H1 (cell line): ENCODE measurements at regions not wholly inside any gene's neighbourhood (a gene's known extent, or its start where the extent isn't known, plus 50 kb on each side); places are given as distances from the start of the nearest gene placed in this dataset.

Experiments
- CTCF ChIA-PET: fragments of 300-600 bp; sonication (Branson Sonifier 250); formaldehyde crosslinking; loops from one replicate; lab custom pipeline; 2021; ENCODE audit not compliant: partially characterized antibody; lab: Charles Lee
- POLR2A ChIA-PET: fragments of 300-600 bp; sonication (Branson Sonifier 250); formaldehyde crosslinking; loops from one replicate; lab custom pipeline; 2021; ENCODE audit warnings: inconsistent platforms; ENCODE audit not compliant: partially characterized antibody; lab: Charles Lee
- DNase-seq, 2 experiments: peaks; one replicate each; pipeline versions ENCODE4 v3.0.0 to v3.0.0-alpha.2; 2010 to 2022; ENCODE audit warnings: low spot score in 2 of 2, low read depth in 1 of 2, mixed read lengths in 1 of 2
- FAIRE-seq: peaks from 2 replicates; lab custom pipeline; 2011; peaks lifted over from hg19 to GRCh38; lab: Jason Lieb, UNC
- H2AFZ ChIP-seq: 2 replicates; pipeline ENCODE4 v1.8.1; 2012; ENCODE audit warnings: low read length, inconsistent platforms
- H2AK5ac ChIP-seq: 2 replicates; pipeline ENCODE4 v1.6.1; 2013; ENCODE audit warnings: low read depth, low read length
- H2BK120ac ChIP-seq: replicated peaks from 2 replicates; pipeline ENCODE3; 2013; ENCODE audit warnings: low read depth, low read length, inconsistent platforms
- H2BK12ac ChIP-seq: 2 replicates; pipeline ENCODE4 v1.6.1; 2013; ENCODE audit warnings: low read depth, low read length
- H2BK15ac ChIP-seq: 2 replicates; pipeline ENCODE4 v1.6.1; 2013; ENCODE audit warnings: low read length
- H2BK20ac ChIP-seq: 2 replicates; pipeline ENCODE4 v1.6.1; 2013; ENCODE audit warnings: low read length
- H2BK5ac ChIP-seq: 2 replicates; pipeline ENCODE4 v1.6.1; 2013; ENCODE audit warnings: low read depth, low read length
- H3K14ac ChIP-seq: 2 replicates; pipeline ENCODE4 v1.6.1; 2013; ENCODE audit warnings: inconsistent platforms; ENCODE audit not compliant: insufficient read length
- H3K18ac ChIP-seq: 2 replicates; pipeline ENCODE4 v1.6.1; 2013; ENCODE audit warnings: low read length; ENCODE audit errors: extremely low read depth
- H3K23ac ChIP-seq: 2 replicates; pipeline ENCODE4 v1.6.1; 2013; ENCODE audit warnings: inconsistent platforms; ENCODE audit not compliant: insufficient read length
- H3K23me2 ChIP-seq: 2 replicates; pipeline ENCODE4 v1.6.1; 2013; ENCODE audit warnings: low read depth, low read length
- H3K27ac ChIP-seq: 2 replicates; pipeline ENCODE4 v1.6.1; 2011; ENCODE audit warnings: low read depth, low read length, inconsistent platforms
- H3K27me3 ChIP-seq, 4 experiments: replicated peaks in 1 of 4; 1 replicate in 1 of 4; 2 replicates in 3 of 4; pipeline versions ENCODE4 v1.6.1 to v1.8.1; 2011 to 2013; ENCODE audit warnings: low read length in 3 of 4, mild to moderate bottlenecking in 3 of 4, inconsistent platforms in 2 of 4, mixed read lengths in 2 of 4, moderate library complexity in 1 of 4; ENCODE audit not compliant: control insufficient read depth in 3 of 4, insufficient read depth in 3 of 4; ENCODE audit errors: extremely low read depth in 1 of 4
- H3K36me3 ChIP-seq, 4 experiments: 2 replicates each; pipeline versions ENCODE4 v1.6.1 to v1.8.1; 2011 to 2013; ENCODE audit warnings: mild to moderate bottlenecking in 4 of 4, low read length in 3 of 4, moderate library complexity in 2 of 4, control low read depth in 1 of 4, inconsistent platforms in 1 of 4; ENCODE audit not compliant: insufficient read depth in 4 of 4, control insufficient read depth in 2 of 4
- H3K4ac ChIP-seq: replicated peaks from 2 replicates; pipeline ENCODE3; 2013; ENCODE audit warnings: low read length, low read depth, mixed read lengths, inconsistent platforms; ENCODE audit not compliant: insufficient read length
- H3K4me1 ChIP-seq, 4 experiments: replicated peaks in 1 of 4; 1 replicate in 1 of 4; 2 replicates in 3 of 4; pipeline versions ENCODE4 v1.6.1 to v1.8.1; 2011 to 2013; ENCODE audit warnings: low read length in 3 of 4, inconsistent platforms in 2 of 4, mixed read lengths in 1 of 4; ENCODE audit not compliant: insufficient read depth in 4 of 4, control insufficient read depth in 3 of 4
- H3K4me2 ChIP-seq, 2 experiments: 2 replicates each; pipeline versions ENCODE4 v1.6.1 to v1.8.1; 2011 to 2013; ENCODE audit warnings: low read depth in 2 of 2, low read length in 2 of 2, control low read depth in 1 of 2, inconsistent platforms in 1 of 2, mild to moderate bottlenecking in 1 of 2; ENCODE audit not compliant: insufficient read depth in 1 of 2
- H3K4me3 ChIP-seq, 4 experiments: fragments of 200-600, 300-600 bp in 1 of 4; sonication (generic), shearing (Covaris generic), sonication (Bioruptor Twin) in 1 of 4; 2 replicates each; pipeline versions ENCODE4 v1.5.1 to v1.8.1; 2011 to 2016; ENCODE audit warnings: low read length in 4 of 4, low read depth in 3 of 4, control low read depth in 2 of 4, inconsistent platforms in 2 of 4, mild to moderate bottlenecking in 2 of 4, mixed read lengths in 1 of 4, moderate library complexity in 1 of 4; ENCODE audit not compliant: insufficient read depth in 2 of 4; ENCODE audit errors: extremely low read depth in 1 of 4
- H3K56ac ChIP-seq: replicated peaks from 2 replicates; pipeline ENCODE3; 2013; ENCODE audit warnings: low read depth, mild to moderate bottlenecking, mixed read lengths, low read length, inconsistent platforms; ENCODE audit not compliant: insufficient read length
- H3K79me1 ChIP-seq: 2 replicates; pipeline ENCODE4 v1.6.1; 2013; ENCODE audit warnings: low read depth, low read length, control low read depth
- H3K79me2 ChIP-seq, 2 experiments: 2 replicates each; pipeline versions ENCODE4 v1.6.1 to v1.8.1; 2012 to 2013; ENCODE audit warnings: low read length in 2 of 2, mild to moderate bottlenecking in 2 of 2, inconsistent platforms in 1 of 2; ENCODE audit not compliant: insufficient read depth in 2 of 2, control insufficient read depth in 1 of 2
- H3K9ac ChIP-seq, 4 experiments: replicated peaks in 1 of 4; 1 replicate in 1 of 4; 2 replicates in 3 of 4; pipeline versions ENCODE4 v1.6.1 to v1.8.1; 2011 to 2013; ENCODE audit warnings: low read depth in 3 of 4, low read length in 3 of 4, control low read depth in 2 of 4, mild to moderate bottlenecking in 2 of 4, moderate library complexity in 2 of 4, inconsistent platforms in 1 of 4; ENCODE audit errors: extremely low read depth in 1 of 4
- H3K9me3 ChIP-seq, 2 experiments: 2 replicates each; pipeline versions ENCODE4 v1.6.1 to v1.8.1; 2012 to 2013; ENCODE audit warnings: mild to moderate bottlenecking in 2 of 2, moderate library complexity in 2 of 2, control low read depth in 1 of 2, inconsistent platforms in 1 of 2, low read depth in 1 of 2, low read length in 1 of 2, mixed read lengths in 1 of 2; ENCODE audit not compliant: insufficient read depth in 2 of 2
- H4K20me1 ChIP-seq, 2 experiments: replicated peaks in 1 of 2; 2 replicates each; pipeline versions ENCODE3 to v1.8.1; 2011 to 2013; ENCODE audit warnings: inconsistent platforms in 2 of 2, low read length in 2 of 2, mild to moderate bottlenecking in 1 of 2; ENCODE audit not compliant: insufficient read depth in 2 of 2, control insufficient read depth in 1 of 2
- H4K5ac ChIP-seq: 2 replicates; pipeline ENCODE4 v1.6.1; 2013; ENCODE audit warnings: low read length, low read depth, mixed read lengths, inconsistent platforms; ENCODE audit not compliant: insufficient read length
- H4K8ac ChIP-seq: 2 replicates; pipeline ENCODE4 v1.8.0; 2013; ENCODE audit warnings: mild to moderate bottlenecking, moderate library complexity, low read length, inconsistent platforms; ENCODE audit not compliant: insufficient read depth; ENCODE audit errors: extremely low read depth
- H4K91ac ChIP-seq: replicated peaks from 2 replicates; pipeline ENCODE3; 2013; ENCODE audit warnings: low read length, mixed read lengths, inconsistent platforms; ENCODE audit not compliant: insufficient read length
- ASH2L ChIP-seq: fragments of 200-600, 300-600 bp; sonication (generic); IDR thresholded peaks from one replicate; pipeline ENCODE4 v1.7.1; 2017; ENCODE audit warnings: low read length
- WGBS, 2 experiments: shearing (Covaris generic) in 1 of 2; methylation state at CpG; one replicate each; pipeline versions ENCODE4 v1.1.6 to v1.1.7; 2013 to 2015; ENCODE audit warnings: low lambda C conversion rate in 2 of 2, mixed read lengths in 2 of 2, inconsistent platforms in 1 of 2, low coverage in 1 of 2, missing lambda C conversion rate in 1 of 2; ENCODE audit not compliant: insufficient replicate concordance in 2 of 2, insufficient coverage in 1 of 2, insufficient read length in 1 of 2; ENCODE audit errors: extremely low coverage in 1 of 2, missing lambda C conversion rate in 1 of 2; 5-methylcytosine and 5-hydroxymethylcytosine counted together

DNA sequence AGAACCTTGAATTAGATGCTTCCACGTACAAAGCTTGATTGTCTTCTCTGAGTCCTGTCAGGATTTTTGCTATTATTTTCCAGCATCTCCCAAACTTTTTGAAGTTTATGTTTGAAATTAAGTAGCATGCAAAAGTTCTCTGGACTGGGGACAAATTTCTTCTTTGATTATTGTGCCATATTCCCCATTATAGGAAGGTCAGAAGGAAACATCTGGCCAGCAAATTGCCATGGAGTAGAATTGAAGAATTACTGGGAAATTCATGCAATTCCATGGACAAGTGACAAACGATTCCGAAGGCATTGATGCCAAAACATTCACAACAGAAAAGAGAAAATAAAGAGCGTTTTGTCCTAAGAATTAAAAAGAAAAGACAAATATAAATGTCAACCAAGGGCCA, 737.2 kb downstream of the CDH11 start:
- no peak overlapping the region for H4K5ac ChIP-seq
- WGBS, 2 experiments = 97% methylated on average over 4 of the region's 4 CpGs; no CpG with 5 or more reads in 1 of the 2 experiments
- no peak overlapping the region for H3K23ac ChIP-seq
- no peak overlapping the region for H4K91ac ChIP-seq
- no peak overlapping the region for H4K8ac ChIP-seq
- H3K27ac ChIP-seq = no peak overlapping the region
- H3K27me3 ChIP-seq = no peaks in the 10 kb centered on the region
- H3K36me3 ChIP-seq = no peaks in the 10 kb centered on the region
- DNase-seq (no peak), FAIRE-seq (no peak)
- no peaks in the 10 kb centered on the region for H3K4me1 ChIP-seq
- no peak overlapping the region for H2BK12ac ChIP-seq
- no peaks in the 10 kb centered on the region for H3K23me2 ChIP-seq
- H3K4ac ChIP-seq = no peak overlapping the region
- H3K9ac ChIP-seq = no peak overlapping the region
- no peak for TF ChIP-seq ASH2L
- no peak overlapping the region for H2BK5ac ChIP-seq
- H3K79me2 ChIP-seq = no peaks in the 10 kb centered on the region
- H3K79me1 ChIP-seq = no peaks in the 10 kb centered on the region
- H2BK20ac ChIP-seq = no peak overlapping the region
- POLR2A ChIA-PET = no interaction called here
- H2BK15ac ChIP-seq = no peak overlapping the region
- no peak overlapping the region for H2BK120ac ChIP-seq
- no peaks in the 10 kb centered on the region for H3K9me3 ChIP-seq
- H3K56ac ChIP-seq = no peak overlapping the region
- CTCF ChIA-PET = no interaction called here
- H2AK5ac ChIP-seq = no peak overlapping the region
- peaks cover 0 to 2% of the 10 kb centered on the region in 2 experiments for H4K20me1 ChIP-seq
- H3K4me2 ChIP-seq = no peak overlapping the region
- H3K4me3 ChIP-seq = no peak overlapping the region
- H3K18ac ChIP-seq = no peak overlapping the region
- H3K14ac ChIP-seq = no peak overlapping the region
- no peak overlapping the region for H2AFZ ChIP-seq
